Osteocyte (in vitro differentiated cells): ENCODE measurements at regions not wholly inside any gene's neighbourhood (a gene's known extent, or its start where the extent isn't known, plus 50 kb on each side); places are given as distances from the start of the nearest gene placed in this dataset.

Source experiments
- DNase-seq: peaks from one replicate; pipeline ENCODE4 v3.0.0; 2021; ENCODE audit warnings: mixed read lengths; ENCODE audit not compliant: unreplicated experiment; ENCODE audit errors: extremely low spot score
- H3K27ac Mint-ChIP-seq: one replicate; pipeline ENCODE4 v1.8.0; 2021; ENCODE audit warnings: mild to moderate bottlenecking, mixed read lengths; ENCODE audit not compliant: unreplicated experiment
- H3K27me3 Mint-ChIP-seq: one replicate; pipeline ENCODE4 v1.8.0; 2021; ENCODE audit warnings: mixed read lengths; ENCODE audit not compliant: unreplicated experiment
- H3K36me3 Mint-ChIP-seq: one replicate; pipeline ENCODE4 v1.8.0; 2021; ENCODE audit warnings: mixed read lengths; ENCODE audit not compliant: unreplicated experiment
- H3K4me1 Mint-ChIP-seq: one replicate; pipeline ENCODE4 v1.8.0; 2021; ENCODE audit warnings: mixed read lengths; ENCODE audit not compliant: unreplicated experiment
- H3K4me3 Mint-ChIP-seq: one replicate; pipeline ENCODE4 v1.8.0; 2021; ENCODE audit warnings: mild to moderate bottlenecking, moderate library complexity, mixed read lengths; ENCODE audit not compliant: unreplicated experiment
- H3K9me3 Mint-ChIP-seq: one replicate; pipeline ENCODE4 v1.8.0; 2021; ENCODE audit warnings: mixed read lengths; ENCODE audit not compliant: unreplicated experiment
- CTCF ChIP-seq: fragments of 200-600 bp; sonication (generic); IDR thresholded peaks from 2 replicates; pipeline ENCODE4 v1.5.0; 2021; ENCODE audit warnings: antibody characterized with exemption, mild to moderate bottlenecking, moderate library complexity

GRCh38 chr2:157107877-157108276 lies 149.6 kb upstream of the GALNT5 start:
- Mint-ChIP-seq H3K4me3 (no peak overlapping the region), H3K36me3 (peaks cover 5% of the 10 kb centered on the region), H3K27ac (no peak overlapping the region), H3K4me1 (peaks cover 14% of the 10 kb centered on the region), H3K9me3 (peaks cover 45% of the 10 kb centered on the region), H3K27me3 (peaks cover 7% of the 10 kb centered on the region)
- no peak for TF ChIP-seq CTCF
- no peak for DNase-seq

- Mint-ChIP-seq H3K4me3 (no peak overlapping the region), H3K4me1 (no peaks in the 10 kb centered on the region), H3K9me3 (peaks cover 6% of the 10 kb centered on the region), H3K36me3 (no peaks in the 10 kb centered on the region), H3K27me3 (peaks cover 23% of the 10 kb centered on the region), H3K27ac (no peak overlapping the region)
- TF ChIP-seq CTCF = no peak
- DNase-seq = no peak
Observed at GRCh38 chr2:157122776-157123175, 134.7 kb upstream of the GALNT5 start.

GRCh38 chr2:157124731-157125130 lies 132.8 kb upstream of the GALNT5 start:
- peaks cover 8% of the 10 kb centered on the region for H3K9me3 Mint-ChIP-seq
- DNase-seq = no peak
- no peak overlapping the region for H3K27ac Mint-ChIP-seq
- H3K27me3 Mint-ChIP-seq = peaks cover 32% of the 10 kb centered on the region
- H3K4me3 Mint-ChIP-seq = no peak overlapping the region
- no peaks in the 10 kb centered on the region for H3K36me3 Mint-ChIP-seq
- H3K4me1 Mint-ChIP-seq = no peaks in the 10 kb centered on the region
- TF ChIP-seq CTCF = no peak

GRCh38 chr2:157125685-157126084 lies 131.8 kb upstream of the GALNT5 start:
- H3K27me3 Mint-ChIP-seq = peaks cover 32% of the 10 kb centered on the region
- H3K4me3 Mint-ChIP-seq = no peak overlapping the region

GRCh38 chr2:157127249-157128012 lies 130.1 kb upstream of the GALNT5 start:
- no peaks in the 10 kb centered on the region for H3K4me1 Mint-ChIP-seq
- H3K9me3 Mint-ChIP-seq = peaks cover 23% of the 10 kb centered on the region
- no peak for TF ChIP-seq CTCF
- H3K4me3 Mint-ChIP-seq = no peak overlapping the region
- H3K27me3 Mint-ChIP-seq = peaks cover 23% of the 10 kb centered on the region
- DNase-seq = no peak
- no peak overlapping the region for H3K27ac Mint-ChIP-seq
- no peaks in the 10 kb centered on the region for H3K36me3 Mint-ChIP-seq

More at GRCh38 chr2:157125685-157126084, 131.8 kb upstream of the GALNT5 start:
- Mint-ChIP-seq H3K27ac (no peak overlapping the region), H3K36me3 (no peaks in the 10 kb centered on the region), H3K9me3 (peaks cover 14% of the 10 kb centered on the region), H3K4me1 (no peaks in the 10 kb centered on the region)
- TF ChIP-seq CTCF = no peak
- DNase-seq = no peak
